OCI-LY1 (cell line): ENCODE measurements at regions not wholly inside any gene's neighbourhood (a gene's known extent, or its start where the extent isn't known, plus 50 kb on each side); places are given as distances from the start of the nearest gene placed in this dataset.

Source experiments
- H2AFZ ChIP-seq: fragments of 200-600 bp; sonication (generic), shearing (Covaris generic); 2 replicates; pipeline ENCODE4 v1.6.0; 2014; ENCODE audit warnings: antibody characterized with exemption, mild to moderate bottlenecking, low read length
- H3F3A ChIP-seq: fragments of 200-600 bp; sonication (generic), shearing (Covaris generic); 2 replicates; pipeline ENCODE4 v1.6.0; 2014; ENCODE audit warnings: mild to moderate bottlenecking, antibody characterized with exemption, low read length, moderate library complexity; ENCODE audit not compliant: insufficient read depth
- H3K27ac ChIP-seq: fragments of 200-600 bp; sonication (generic); 2 replicates; pipeline ENCODE4 v1.5.1; 2014; ENCODE audit warnings: low read length, mixed run types, mild to moderate bottlenecking, low read depth; ENCODE audit not compliant: poor library complexity, severe bottlenecking
- H3K27me3 ChIP-seq: fragments of 200-600 bp; sonication (generic); 2 replicates; pipeline ENCODE4 v1.6.0; 2014; ENCODE audit warnings: antibody characterized with exemption, mild to moderate bottlenecking, low read length, moderate library complexity; ENCODE audit not compliant: insufficient read depth
- H3K36me3 ChIP-seq: fragments of 200-600 bp; sonication (generic); 2 replicates; pipeline ENCODE4 v1.6.1; 2014; ENCODE audit warnings: mild to moderate bottlenecking, antibody characterized with exemption, low read length, moderate library complexity, mixed read lengths; ENCODE audit not compliant: insufficient read depth
- H3K4me1 ChIP-seq: fragments of 200-600 bp; sonication (generic); 2 replicates; pipeline ENCODE4 v1.5.1; 2014; ENCODE audit warnings: mild to moderate bottlenecking, low read length, moderate library complexity; ENCODE audit not compliant: insufficient read depth, severe bottlenecking
- H3K4me2 ChIP-seq: fragments of 200-600 bp; sonication (generic), shearing (Covaris generic); 2 replicates; pipeline ENCODE4 v1.6.1; 2014; ENCODE audit warnings: low read length
- H3K4me3 ChIP-seq: fragments of 200-600 bp; sonication (generic); 2 replicates; pipeline ENCODE4 v1.5.1; 2014; ENCODE audit warnings: low read length, low read depth, mild to moderate bottlenecking, mixed read lengths; ENCODE audit not compliant: poor library complexity, severe bottlenecking
- H3K79me2 ChIP-seq: fragments of 200-600 bp; shearing (Covaris generic); 2 replicates; pipeline ENCODE4 v1.6.1; 2016; ENCODE audit warnings: mixed run types, low read length, mixed read lengths; ENCODE audit not compliant: insufficient read depth
- H3K9ac ChIP-seq: fragments of 200-600 bp; sonication (generic), shearing (Covaris generic); 2 replicates; pipeline ENCODE4 v1.6.1; 2014; ENCODE audit warnings: mild to moderate bottlenecking, low read length, mixed read lengths
- H3K9me2 ChIP-seq: fragments of 200-600 bp; sonication (generic), shearing (Covaris generic); 2 replicates; pipeline ENCODE4 v1.6.1; 2014; ENCODE audit warnings: low read depth, mild to moderate bottlenecking, low read length, mixed read lengths
- H3K9me3 ChIP-seq: fragments of 200-600 bp; shearing (Covaris generic); 2 replicates; pipeline ENCODE4 v1.6.1; 2014; ENCODE audit warnings: low read length, mixed read lengths
- H4K20me1 ChIP-seq: fragments of 200-600 bp; sonication (generic), shearing (Covaris generic); 2 replicates; pipeline ENCODE4 v1.6.0; 2016; ENCODE audit warnings: mild to moderate bottlenecking, low read length; ENCODE audit not compliant: insufficient read depth
- EZH2 ChIP-seq: fragments of 200-600 bp; sonication (generic), shearing (Covaris generic); IDR thresholded peaks from 2 replicates; pipeline ENCODE4 v1.8.0; 2017; ENCODE audit warnings: borderline replicate concordance, mixed run types, mild to moderate bottlenecking, antibody characterized with exemption, low read length, moderate library complexity, mixed read lengths
- TF ChIP-seq, protein P1 (sequence below): fragments of 200-600 bp; sonication (generic), shearing (Covaris generic); IDR thresholded peaks from 2 replicates; pipeline ENCODE4 v1.5.1; 2017; ENCODE audit warnings: mild to moderate bottlenecking, antibody characterized with exemption, low read length, moderate library complexity, mixed read lengths

DNA sequence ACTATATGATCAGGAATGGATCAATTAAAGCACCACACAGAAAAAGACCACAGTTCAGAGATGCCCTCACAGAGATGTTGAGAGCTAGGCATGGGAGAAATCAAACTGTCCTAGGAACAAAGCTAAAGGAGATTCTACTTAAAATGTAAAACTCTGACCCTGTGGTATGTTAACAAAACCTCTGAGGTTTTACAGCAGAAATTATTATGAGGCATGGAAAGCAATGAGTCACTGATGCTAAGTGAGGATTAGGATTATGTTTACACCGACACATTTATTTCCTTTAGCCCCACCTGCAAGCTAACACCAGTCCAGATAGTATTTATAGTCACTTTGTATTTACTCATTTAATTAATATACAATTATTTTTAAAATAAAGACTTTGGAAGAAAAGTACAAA is 1242.2 kb downstream of the OTOL1 start:
- Histone ChIP-seq H3K27ac (no peak overlapping the region), H3K79me2 (no peaks in the 10 kb centered on the region), H3F3A (no peaks in the 10 kb centered on the region), H3K4me3 (no peak overlapping the region), H3K27me3 (no peaks in the 10 kb centered on the region), H3K4me1 (no peaks in the 10 kb centered on the region), H4K20me1 (no peaks in the 10 kb centered on the region), H3K9ac (no peak overlapping the region), H3K9me2 (no peaks in the 10 kb centered on the region), H3K9me3 (no peaks in the 10 kb centered on the region), H3K36me3 (no peaks in the 10 kb centered on the region), H2AFZ (no peak overlapping the region), H3K4me2 (no peak overlapping the region)
- TF ChIP-seq, protein P1, sequence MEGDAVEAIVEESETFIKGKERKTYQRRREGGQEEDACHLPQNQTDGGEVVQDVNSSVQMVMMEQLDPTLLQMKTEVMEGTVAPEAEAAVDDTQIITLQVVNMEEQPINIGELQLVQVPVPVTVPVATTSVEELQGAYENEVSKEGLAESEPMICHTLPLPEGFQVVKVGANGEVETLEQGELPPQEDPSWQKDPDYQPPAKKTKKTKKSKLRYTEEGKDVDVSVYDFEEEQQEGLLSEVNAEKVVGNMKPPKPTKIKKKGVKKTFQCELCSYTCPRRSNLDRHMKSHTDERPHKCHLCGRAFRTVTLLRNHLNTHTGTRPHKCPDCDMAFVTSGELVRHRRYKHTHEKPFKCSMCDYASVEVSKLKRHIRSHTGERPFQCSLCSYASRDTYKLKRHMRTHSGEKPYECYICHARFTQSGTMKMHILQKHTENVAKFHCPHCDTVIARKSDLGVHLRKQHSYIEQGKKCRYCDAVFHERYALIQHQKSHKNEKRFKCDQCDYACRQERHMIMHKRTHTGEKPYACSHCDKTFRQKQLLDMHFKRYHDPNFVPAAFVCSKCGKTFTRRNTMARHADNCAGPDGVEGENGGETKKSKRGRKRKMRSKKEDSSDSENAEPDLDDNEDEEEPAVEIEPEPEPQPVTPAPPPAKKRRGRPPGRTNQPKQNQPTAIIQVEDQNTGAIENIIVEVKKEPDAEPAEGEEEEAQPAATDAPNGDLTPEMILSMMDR = no peak
- no peak for TF ChIP-seq EZH2

DNA sequence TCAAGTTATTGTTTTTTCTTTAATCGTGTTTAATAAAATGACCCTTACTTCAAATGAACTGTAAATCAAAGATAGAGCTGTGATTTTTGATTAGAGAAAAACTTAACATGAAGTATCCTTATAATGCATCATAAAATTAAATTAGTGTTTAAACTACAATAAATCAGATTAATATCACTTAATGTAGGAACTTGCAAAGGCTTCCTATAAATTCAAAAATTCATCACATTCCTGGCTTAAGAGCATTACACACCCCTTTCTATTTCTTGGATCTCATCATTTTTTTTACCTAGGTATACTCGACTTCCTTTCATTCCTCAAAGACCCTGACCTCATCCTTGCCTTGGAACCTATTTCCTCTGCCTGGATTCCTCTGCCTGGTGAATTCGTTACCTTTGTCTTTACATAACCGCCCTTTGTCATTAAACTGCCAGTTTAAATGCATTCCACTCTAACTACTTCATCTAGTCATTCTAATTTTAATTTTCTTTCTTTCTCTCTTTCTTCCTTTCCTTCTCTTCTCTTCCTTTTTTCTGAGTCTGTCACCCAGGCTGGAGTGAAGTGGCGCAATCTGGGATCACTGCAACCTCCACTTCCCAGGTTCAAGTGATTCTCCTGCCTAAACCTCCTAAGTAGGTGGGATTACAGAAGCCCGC is 1244.5 kb downstream of the OTOL1 start:
- TF ChIP-seq, protein P1 = no peak
- no peak for TF ChIP-seq EZH2
- H3K27ac ChIP-seq = no peak overlapping the region

DNA sequence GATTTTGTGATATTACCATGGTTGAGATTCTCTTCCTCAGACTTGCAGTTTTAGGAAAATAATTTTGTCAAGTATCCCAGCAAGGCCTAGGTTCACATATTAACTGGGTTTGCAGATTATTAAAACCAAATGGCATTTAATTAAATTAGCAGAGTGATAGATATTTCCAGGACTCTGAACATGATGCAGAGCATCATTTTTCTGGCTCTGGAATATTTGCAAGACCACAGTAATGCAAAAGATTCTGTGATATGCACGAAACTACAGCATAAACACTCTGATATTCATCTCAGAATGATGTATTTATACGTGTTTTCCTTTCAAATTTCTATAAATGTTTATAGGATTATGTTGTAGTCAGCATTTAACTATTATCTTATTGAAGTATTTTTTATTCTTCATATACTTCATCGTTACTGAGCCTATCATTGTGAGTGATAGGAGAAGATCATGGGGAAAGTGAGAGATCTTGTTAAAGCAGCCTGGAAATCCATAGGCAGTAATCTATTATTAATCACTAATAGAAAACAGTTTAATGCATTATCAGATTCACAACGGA is 1245.6 kb downstream of the OTOL1 start:
- Histone ChIP-seq H3K79me2 (no peaks in the 10 kb centered on the region), H3F3A (no peaks in the 10 kb centered on the region), H3K9me3 (no peaks in the 10 kb centered on the region), H3K9me2 (no peaks in the 10 kb centered on the region), H3K36me3 (no peaks in the 10 kb centered on the region), H3K4me3 (no peak overlapping the region), H3K27ac (no peak overlapping the region), H3K9ac (no peak overlapping the region), H3K4me2 (no peak overlapping the region), H3K4me1 (no peaks in the 10 kb centered on the region), H3K27me3 (no peaks in the 10 kb centered on the region), H2AFZ (no peak overlapping the region), H4K20me1 (no peaks in the 10 kb centered on the region)
- TF ChIP-seq EZH2 = no peak
- TF ChIP-seq, protein P1 = no peak

More for the DNA sequence above, 1244.5 kb downstream of the OTOL1 start:
- Histone ChIP-seq H3K27me3 (no peaks in the 10 kb centered on the region), H3K79me2 (no peaks in the 10 kb centered on the region), H3K9me3 (no peaks in the 10 kb centered on the region), H3K4me1 (no peaks in the 10 kb centered on the region), H2AFZ (no peak overlapping the region), H3K4me2 (no peak overlapping the region), H3F3A (no peaks in the 10 kb centered on the region), H3K4me3 (no peak overlapping the region), H3K9me2 (no peaks in the 10 kb centered on the region), H4K20me1 (no peaks in the 10 kb centered on the region), H3K36me3 (no peaks in the 10 kb centered on the region), H3K9ac (no peak overlapping the region)
